ENCODE measurements at regions not wholly inside any gene's neighbourhood (a gene's known extent, or its start where the extent isn't known, plus 50 kb on each side); places are given as distances from the start of the nearest gene placed in this dataset.

- no peak for DNase-seq
These were observed 164.0 kb upstream of the SYT1 start for GRCh38 chr12:78700565-78700964.

- DNase-seq, result no peak
These were observed 160.6 kb upstream of the SYT1 start for GRCh38 chr12:78703820-78704525.

DNA sequence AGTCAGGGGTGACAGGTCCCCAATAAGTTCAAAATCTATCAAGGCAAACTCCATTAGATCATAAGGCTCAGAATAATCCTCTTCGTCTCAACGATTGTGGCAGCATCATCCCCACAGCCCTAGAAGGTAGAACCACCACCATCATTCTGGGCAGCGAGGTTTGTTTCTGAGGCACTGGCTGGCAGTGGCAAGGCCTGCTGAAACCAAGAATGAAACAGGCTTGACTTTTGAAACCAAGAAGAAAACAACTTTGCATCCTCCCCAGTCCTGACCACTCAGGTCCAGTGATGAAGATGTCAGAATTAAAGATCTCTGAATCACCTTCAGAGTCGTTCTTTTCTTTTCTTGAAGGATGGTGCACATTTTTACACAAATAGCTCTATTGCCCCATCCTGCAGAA is 152.6 kb upstream of the SYT1 start:
- no peak for DNase-seq

- no peak for DNase-seq
These were observed 151.6 kb upstream of the SYT1 start for GRCh38 chr12:78712834-78713481.

GRCh38 chr12:78719721-78720120 is 144.9 kb upstream of the SYT1 start:
- DNase-seq, result no peak

DNA sequence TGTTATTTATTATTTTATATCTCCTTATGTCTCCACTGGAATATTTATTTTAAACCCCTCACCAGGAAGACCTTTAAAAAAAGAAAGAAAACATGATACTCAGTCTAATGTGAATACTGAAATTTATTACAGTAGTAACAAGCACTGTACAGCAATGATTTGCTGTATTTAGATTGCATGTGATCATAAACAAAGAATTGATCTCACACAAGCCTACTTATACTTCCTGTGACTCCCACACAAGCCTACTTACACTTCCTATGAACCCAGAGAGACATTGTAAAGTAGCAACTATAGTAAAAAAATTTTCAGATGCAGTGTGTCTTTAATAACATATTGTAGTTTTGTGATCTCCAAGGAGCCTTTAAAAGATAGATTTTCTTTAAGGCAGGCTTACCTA is 142.7 kb upstream of the SYT1 start:
- peak; percentile 8 to 15 for DNase-seq

DNA sequence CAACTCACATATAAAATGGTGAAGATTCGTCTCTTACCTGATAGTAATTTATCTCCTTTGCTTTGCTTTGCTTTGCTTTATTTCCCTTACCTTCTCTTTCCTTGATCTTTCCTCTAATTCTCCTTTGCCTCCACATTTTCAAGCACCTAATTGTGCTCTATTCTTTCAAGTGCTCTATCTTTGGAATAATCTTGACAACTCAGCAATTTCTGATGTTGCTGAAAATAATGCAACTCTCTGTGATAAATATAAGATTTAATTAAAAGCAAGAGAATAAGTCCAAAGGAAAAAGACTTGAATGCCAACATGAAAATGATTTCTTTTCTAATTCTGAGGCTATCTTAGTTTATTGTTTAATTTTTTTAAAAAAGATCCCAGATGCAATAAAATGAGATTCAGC is 139.5 kb upstream of the SYT1 start:
- no peak for DNase-seq

- peak; percentile 16 to 20 for DNase-seq
These were observed 138.5 kb upstream of the SYT1 start for GRCh38 chr12:78725951-78726580.

DNA sequence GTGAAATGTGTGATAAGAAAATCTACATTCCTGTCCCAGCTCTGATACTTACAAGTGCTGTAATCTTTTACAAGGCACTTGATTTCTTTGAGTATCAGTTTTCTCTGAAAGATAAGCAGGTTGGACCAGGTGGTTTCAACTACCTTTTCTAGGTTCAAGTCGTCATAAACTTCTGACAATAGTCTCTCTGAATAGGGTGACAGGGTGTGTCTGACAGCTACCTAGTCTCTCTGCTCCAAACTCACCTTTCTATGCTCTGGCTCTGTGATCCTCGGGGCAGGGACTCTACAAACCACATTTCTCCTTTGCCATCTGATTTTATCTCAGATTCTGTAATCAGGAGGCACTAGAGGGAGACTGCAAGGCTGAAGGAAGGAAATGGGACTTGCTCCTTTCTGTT is 137.7 kb upstream of the SYT1 start:
- DNase-seq, result no peak

GRCh38 chr12:78732481-78732880 is 132.1 kb upstream of the SYT1 start:
- DNase-seq, result no peak

- DNase-seq, result no peak
These were observed 124.9 kb upstream of the SYT1 start for GRCh38 chr12:78739653-78740052.

DNA sequence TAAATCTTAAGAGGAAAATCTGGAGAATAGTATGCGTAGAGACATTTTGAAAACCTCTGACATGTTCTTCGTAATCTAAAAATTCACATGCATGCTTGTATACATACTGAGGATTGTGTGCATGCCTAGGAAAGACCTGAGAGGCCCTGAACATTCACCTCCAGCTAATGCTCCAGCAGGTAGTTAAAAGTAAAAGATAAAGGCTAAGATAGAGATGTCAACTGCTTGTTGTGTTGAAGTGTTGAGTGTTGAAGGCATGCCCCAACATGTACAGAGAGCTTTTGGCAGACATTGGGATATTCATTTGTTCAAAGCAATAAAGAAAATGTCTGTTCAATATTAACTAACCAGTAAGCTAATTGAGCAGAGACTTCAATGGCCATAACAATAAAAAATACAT is 118.6 kb upstream of the SYT1 start:
- no peak for DNase-seq

GRCh38 chr12:78753058-78753457 is 111.5 kb upstream of the SYT1 start:
- no peak for DNase-seq

DNA sequence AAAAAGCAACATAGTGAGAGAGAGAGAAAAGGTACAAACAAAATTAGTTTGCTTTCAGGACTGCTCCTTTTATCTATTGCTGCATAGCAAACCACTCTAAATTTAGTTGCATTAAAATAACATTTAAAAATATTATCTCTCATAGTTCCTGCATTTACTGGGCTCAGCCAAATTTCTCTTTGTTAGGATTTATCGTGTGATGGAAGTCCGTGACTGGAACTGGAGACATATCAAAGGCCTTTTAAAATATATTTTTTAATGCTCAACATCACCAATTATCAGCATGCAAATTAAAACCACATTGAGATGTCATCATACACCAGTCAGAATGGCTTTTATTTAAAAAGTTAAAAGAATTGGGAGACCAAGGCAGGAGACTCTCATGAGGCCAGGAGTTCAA is 107.6 kb upstream of the SYT1 start:
- no peak for DNase-seq

DNA sequence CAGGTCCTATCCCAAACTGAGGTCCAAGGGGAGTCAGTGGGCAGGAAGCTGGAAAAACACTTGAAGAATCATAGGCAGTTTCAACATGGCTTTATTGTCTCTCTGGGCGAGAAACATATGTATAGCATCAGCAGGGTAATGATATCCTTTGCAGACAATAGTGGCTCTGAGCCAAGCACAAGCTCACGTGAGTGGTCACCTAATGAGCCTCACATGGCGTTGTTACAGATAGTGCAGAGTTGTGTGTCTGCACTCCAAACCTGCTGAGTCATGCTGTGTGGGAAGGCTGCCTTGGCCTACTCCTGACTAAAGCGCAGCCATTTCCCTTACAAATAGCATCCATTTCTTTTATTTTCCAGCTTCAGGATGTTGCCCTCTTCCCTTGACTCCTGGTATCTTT is 105.2 kb upstream of the SYT1 start:
- no peak for DNase-seq

GRCh38 chr12:78760906-78761305 is 103.7 kb upstream of the SYT1 start:
- no peak for DNase-seq

DNA sequence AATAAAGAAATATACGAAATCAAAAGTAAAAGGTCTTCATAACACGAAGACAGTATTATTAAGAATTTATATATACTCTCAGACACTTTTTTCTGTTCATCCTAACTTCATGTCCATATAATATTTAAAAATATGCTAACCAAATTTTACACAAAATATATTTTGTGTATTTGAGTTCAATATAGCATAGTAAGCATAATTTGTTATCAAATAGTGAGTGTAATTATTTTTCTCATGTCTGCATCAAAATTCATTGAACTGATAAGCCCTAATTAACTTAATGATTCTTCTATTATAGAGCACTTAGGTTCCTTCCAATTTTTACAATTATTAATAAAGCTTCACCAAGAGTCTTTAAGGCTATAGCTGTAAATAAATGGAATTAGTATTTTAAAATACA is 99.7 kb upstream of the SYT1 start:
- no peak for DNase-seq

GRCh38 chr12:78767264-78767981 is 97.2 kb upstream of the SYT1 start:
- DNase-seq, result no peak

DNA sequence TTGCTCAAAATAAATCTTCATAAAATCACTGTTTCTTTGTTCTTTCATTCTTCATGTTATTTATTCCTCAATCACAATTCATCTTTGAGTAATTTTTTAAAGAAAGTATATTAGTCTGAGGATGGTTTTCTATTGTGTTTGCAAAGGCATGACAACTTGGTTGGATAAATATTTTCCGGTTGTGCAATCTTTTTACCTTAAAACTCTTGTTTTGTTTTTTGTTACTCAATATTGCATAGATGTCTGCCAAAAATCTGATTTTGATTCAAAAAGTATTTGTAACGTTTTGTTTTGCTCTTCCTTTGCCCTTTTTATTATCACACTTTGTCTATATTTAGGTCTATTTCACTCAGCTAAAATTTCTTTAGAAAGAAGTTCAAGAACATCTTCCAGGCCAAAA is 86.2 kb upstream of the SYT1 start:
- DNase-seq, result no peak

DNA sequence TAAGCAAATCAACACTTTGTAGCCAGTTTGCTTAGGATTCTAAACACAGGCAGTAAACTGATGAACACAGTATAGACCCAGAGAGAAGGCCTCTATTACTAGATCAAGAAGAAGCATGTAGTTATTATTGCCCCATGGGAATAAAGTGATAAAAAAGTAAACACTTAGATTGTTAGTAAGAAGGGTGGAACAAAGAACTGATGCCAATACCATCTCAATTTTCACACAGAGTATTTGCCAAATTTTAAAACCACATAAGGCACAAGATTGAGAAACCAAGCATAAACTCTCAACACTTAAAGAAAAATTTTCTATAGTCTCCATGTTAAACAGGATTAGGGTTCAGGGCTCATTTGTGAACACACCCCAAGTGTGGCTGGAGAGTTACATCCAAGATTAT is 77.0 kb upstream of the SYT1 start:
- DNase-seq, result no peak

GRCh38 chr12:78790148-78790547 is 74.4 kb upstream of the SYT1 start:
- no peak for DNase-seq

DNA sequence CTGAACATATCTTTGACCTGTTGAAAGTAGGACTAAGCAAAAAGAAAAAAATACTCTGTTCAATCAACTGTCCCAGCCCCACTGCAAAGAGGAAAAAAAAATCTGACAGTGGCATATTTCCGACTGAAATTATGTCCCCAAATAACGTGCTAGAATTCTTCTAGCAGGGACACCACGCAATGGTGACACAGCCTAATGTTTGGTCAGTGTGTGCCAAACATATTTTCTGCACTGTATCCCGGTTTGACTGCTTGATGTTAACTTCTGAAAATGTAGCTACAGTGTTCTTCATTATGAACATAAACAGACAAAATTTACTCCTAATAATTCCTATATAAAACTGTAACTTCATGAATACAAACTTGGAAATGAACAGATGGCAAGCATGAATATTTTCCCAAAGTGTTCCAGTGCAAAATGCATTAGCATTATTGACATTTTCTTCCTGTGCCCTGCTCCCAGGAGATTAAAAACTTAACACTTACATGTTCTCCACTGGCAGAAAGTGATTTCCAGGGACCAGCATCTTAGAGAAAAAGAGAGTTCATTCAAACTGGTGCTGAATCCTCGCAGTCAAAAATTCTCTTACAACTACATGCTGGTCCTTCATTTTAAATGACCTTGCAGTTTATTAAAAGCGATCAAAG is 72.4 kb upstream of the SYT1 start:
- no peak for DNase-seq

DNA sequence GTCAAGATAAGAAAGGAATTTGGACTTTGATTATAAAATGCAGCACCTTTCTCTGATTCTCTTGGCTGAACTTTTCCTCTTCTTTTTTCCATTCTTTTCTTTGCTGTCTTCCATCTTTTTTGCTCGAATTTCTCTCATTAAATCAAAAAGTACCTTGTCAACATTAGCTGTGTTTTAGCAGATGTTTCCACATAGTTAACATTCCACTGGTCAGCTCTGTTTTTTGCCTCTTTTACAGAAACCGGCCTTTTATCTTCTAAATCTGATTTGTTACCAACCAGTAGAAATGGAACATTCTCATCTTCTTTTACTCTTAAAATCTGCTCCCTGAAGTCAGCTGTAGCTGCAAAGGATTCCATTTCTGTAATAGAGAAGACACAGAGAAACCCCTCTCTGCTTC is 71.1 kb upstream of the SYT1 start:
- DNase-seq, result no peak
